NCI-H1105 treated with DMSO at 0.1 percent for 48 hours (cell line): ENCODE measurements at regions not wholly inside any gene's neighbourhood (a gene's known extent, or its start where the extent isn't known, plus 50 kb on each side); places are given as distances from the start of the nearest gene placed in this dataset.

Experiments
- DNase-seq: peaks from one replicate; lab custom pipeline; 2025; lab: John Stamatoyannopoulos, UW

GRCh38 chr1:87926131-87926830 is 597.6 kb downstream of the LMO4 start:
- no peak for DNase-seq

GRCh38 chr1:87926921-87927320 is 598.2 kb downstream of the LMO4 start:
- DNase-seq, result no peak

GRCh38 chr1:87927391-87928280 is 599.0 kb downstream of the LMO4 start:
- DNase-seq, result no peak

GRCh38 chr1:87928623-87929022 is 599.9 kb downstream of the LMO4 start:
- DNase-seq, result no peak

DNA sequence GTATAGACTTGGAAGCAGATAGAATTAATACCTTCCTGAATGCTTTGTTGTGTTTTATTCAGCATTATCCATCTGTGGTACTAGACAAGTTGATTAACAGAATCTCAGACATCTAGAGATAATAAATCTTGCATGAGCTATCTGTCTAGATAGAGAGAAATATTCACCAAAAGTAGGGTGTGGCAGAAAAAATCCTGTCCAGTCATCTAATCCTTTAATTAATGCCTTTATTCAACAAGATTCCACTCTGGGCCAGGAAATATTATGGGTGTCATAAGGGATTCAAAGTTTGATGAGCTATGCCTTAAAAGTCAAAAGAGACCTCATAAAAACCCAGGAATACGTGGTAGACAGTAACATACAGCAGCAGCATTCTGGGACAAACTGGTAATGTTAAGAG is 601.2 kb downstream of the LMO4 start:
- no peak for DNase-seq

DNA sequence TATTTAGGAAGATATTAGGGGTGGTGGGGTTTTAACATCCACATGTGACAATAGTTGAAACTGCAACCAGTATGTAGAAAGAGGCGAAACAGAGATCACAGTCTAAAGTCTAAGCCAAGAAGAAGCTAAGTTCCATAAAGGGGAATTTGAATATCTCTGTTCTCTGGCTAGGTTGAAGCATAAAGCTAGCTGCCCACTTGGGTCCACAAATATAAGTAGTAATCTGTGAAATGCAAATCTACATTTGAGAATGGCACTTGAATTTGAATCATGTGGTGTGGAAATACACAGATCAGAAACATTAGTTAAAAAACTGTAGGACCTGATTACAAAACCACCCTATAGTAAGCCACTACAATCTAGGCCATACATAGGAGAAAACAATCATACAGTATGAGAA is 602.1 kb downstream of the LMO4 start:
- no peak for DNase-seq

DNA sequence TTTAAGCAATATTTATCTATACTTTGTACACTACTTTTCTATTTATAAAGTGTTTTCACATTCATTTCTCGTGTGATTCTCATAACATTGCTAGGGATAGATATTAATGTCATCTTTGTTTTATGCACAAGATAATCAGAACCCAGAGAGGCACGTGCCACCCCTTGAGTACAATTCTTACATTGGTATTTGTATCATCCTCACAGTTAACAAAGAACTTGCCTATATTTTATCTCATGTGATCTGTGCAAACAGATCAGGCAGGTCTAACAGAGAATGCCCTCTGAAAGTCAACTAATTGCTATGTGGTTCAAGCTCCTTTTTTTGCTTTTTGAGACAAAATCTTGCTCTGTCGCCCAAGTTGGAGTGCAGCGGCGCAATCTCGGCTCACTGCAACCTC is 604.5 kb downstream of the LMO4 start:
- no peak for DNase-seq

- no peak for DNase-seq
Measured at GRCh38 chr1:87935130-87935529, 606.5 kb downstream of the LMO4 start.

DNA sequence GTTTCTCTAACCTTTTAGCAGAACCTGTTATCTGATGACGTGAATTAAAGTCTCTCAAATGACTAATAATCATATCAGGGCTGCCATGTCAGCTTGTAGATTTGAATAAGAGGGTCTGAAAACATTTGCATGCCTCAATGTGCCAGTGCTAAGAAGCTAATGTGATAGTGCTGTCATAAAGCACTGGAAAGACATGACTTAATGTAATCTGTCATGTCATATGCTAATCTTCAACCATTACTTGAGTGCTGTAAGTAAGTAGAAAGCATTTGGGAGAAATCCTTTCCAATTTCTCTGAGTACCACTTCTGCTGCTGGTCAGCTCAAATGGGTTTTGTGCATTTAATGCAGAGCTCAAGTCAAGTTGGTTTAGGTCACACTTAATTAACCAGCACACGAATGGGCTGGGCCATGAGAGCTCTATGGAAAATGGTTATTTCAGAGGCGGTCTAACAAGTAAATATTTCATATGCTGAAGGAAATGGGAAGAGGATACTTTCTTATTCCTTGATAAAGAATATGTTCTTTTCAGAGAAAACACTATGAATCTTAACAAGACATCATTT is 609.2 kb downstream of the LMO4 start:
- no peak for DNase-seq

DNA sequence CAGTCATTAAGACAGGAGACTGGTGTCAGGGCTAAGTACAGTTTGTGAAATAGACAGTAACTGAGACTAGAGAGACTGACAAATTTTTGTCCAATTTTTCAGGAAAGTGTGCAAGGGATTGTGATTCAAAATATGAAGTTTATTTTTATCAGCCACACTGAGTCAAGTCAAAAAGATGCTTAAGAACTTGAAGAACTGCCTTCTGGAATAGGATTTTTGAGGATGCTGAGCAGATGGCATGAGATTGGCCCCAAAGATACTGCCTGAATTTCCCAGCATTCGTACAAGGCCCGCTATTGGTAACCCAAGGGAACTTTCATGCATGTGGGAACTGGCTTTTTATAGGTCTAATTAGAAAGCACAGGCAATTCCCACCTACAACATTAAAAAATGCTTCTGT is 610.0 kb downstream of the LMO4 start:
- no peak for DNase-seq

DNA sequence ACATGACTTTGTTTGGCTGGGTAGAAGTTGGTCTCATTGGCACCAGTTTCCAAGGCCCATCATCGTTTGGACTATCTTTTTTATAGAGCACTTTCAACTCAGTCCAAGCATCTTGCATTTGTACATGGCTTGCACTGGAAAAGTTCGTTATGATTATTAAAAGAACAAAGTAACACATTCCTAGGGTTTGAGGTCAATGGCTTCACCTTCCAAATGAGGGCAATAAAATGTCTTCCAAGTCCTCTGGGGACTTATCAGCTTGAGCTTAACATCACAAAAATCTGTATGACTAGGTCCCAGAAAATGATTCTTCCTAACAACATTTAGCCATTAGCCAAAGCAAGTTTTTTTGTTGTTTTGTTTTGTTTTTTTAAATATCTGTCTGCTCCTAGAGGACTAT is 610.8 kb downstream of the LMO4 start:
- DNase-seq, result no peak

DNA sequence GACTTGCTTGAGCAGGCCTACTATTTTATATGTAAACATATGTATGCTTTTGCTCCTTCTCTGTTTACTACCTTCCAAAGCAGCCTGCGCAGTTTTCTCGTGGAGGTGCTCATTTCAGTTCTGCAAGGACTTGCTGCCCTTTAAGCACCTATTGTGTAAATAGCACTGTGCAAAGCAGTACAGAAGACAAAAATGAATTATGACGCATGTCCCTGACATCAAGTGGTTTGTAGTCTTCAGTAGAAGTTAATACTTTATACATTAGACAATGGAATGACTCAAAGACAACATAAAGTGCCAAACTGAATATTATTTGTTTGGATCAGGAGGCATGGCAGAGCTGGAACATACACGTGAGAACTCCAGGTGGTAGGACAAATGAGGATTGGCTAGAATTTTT is 611.7 kb downstream of the LMO4 start:
- no peak for DNase-seq

- DNase-seq, result peak; percentile 31
Measured at GRCh38 chr1:87941337-87941946, 612.8 kb downstream of the LMO4 start.

DNA sequence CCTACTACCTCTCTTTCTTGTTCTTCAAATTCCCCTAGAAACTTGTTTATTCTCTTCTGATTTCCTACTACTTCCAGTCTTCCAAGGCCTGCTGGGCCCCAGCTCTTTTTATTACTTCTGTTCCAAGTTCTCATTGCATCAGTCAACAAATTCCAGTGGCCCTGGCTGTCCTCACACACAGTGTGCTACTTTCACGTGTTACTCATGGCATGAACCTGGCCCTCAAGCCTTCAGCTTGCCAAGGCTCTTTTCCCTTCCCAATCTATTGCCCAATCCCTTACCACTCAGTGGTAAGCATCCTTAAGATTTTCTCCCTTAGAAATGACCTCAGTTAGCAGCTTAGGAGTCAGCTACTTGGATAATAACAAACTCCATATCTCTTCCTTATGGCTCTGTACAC is 613.5 kb downstream of the LMO4 start:
- DNase-seq, result no peak

GRCh38 chr1:87949711-87950110 is 621.0 kb downstream of the LMO4 start:
- no peak for DNase-seq

DNA sequence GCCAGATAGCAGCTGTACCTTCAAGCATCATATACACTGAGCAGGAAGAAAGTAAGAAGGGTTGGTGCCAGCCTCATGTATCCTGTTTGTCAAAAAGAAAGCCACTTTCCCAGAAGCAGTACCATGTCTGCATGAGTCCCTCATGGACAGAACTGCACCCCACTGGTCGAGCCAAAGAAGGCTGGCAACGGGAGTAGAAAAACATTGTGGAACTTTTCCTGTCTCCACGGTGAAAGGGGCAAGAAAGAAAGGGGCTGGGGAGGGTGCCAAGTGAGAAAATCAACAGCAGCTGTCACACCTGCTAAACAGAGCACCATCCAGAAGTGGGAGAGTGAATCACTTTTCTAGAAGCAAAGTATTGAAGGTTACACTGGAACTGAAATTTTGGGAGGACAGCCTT is 621.7 kb downstream of the LMO4 start:
- peak; percentile 54 for DNase-seq

GRCh38 chr1:87951409-87951808 is 622.7 kb downstream of the LMO4 start:
- DNase-seq, result no peak

- DNase-seq, result no peak
Measured at GRCh38 chr1:87951852-87952251, 623.2 kb downstream of the LMO4 start.

GRCh38 chr1:87953121-87953520 is 624.4 kb downstream of the LMO4 start:
- DNase-seq, result no peak

DNA sequence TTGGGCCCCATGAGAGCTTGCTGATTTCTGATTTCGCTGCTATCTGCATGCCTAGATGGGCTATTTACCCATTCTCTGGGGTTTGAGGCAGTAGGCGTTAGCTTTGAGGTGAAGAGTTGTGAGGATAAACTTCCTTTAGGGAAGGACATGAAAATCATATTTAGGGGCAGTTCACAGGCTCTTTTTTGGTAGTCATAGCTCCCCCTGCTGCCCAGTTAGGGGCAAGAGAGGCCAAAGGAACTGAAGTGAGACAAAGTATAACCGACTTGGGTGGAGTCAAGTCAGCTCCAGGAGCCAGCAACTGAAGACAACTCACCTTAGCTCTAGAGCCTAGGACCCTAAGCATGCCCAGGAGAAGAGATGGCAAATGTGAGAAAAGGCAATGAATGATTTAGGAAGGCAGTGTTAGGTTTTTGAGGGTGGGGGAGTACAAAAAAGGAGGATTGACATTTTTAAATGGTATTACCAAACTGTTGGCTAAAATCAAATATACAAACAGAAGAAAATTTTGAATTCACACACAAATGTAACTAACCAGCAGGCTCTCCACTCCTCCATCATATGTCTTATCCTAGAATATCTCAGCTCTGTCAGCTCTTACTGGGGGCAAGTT is 625.2 kb downstream of the LMO4 start:
- DNase-seq, result peak; percentile 71

DNA sequence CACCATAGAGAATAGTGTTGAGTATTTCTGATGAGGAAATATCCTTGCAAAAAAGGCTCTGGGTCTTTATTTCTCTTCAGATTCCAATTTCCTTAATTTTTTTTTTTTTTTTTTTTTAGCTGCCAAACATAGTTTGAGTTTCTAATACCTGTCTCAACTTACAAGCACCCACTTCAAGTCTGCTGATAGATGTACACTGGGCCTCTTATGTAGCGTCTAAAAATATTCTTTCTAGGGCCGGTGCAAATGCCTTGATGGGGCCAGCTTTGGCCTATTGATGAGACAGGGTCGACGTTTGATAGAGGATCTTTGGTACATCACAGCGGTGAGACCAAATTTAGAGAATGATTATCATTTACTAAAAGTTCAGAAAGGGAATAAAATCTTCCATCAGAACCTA is 626.4 kb downstream of the LMO4 start:
- no peak for DNase-seq

- no peak for DNase-seq
Measured at GRCh38 chr1:87956072-87956471, 627.4 kb downstream of the LMO4 start.
